Activated T-cell treated with anti-CD3 and anti-CD28 coated beads, Interleukin-2, amount 50 U/mL, for 4 hours (primary cell): ENCODE measurements at regions not wholly inside any gene's neighbourhood (a gene's known extent, or its start where the extent isn't known, plus 50 kb on each side); places are given as distances from the start of the nearest gene placed in this dataset.

ENCODE experiments used
- ATAC-seq, 2 donors: fragments of 200-7000 bp; cut with Tn5 transposase; one replicate each; pipeline ENCODE4 v1.10.0; 2021
- DNase-seq: peaks from one replicate; pipeline ENCODE4 v3.0.0-alpha.2; 2020
- H3K27me3 Mint-ChIP-seq: one replicate; pipeline ENCODE4 v1.8.0; 2021; ENCODE audit warnings: low read depth, mixed read lengths
- H3K36me3 Mint-ChIP-seq: one replicate; pipeline ENCODE4 v1.8.0; 2022; ENCODE audit warnings: mixed read lengths; ENCODE audit not compliant: insufficient read depth
- H3K4me1 Mint-ChIP-seq: one replicate; pipeline ENCODE4 v1.8.0; 2021; ENCODE audit warnings: low read depth, mixed read lengths
- H3K4me3 Mint-ChIP-seq: one replicate; pipeline ENCODE4 v1.8.0; 2021; ENCODE audit warnings: mild to moderate bottlenecking, moderate library complexity, mixed read lengths
- H3K9me3 Mint-ChIP-seq: one replicate; pipeline ENCODE4 v1.8.0; 2021; ENCODE audit warnings: mixed read lengths

GRCh38 chr12:19065223-19065622, 64.3 kb upstream of the PLEKHA5 start:
- Mint-ChIP-seq H3K36me3 (no peaks in the 10 kb centered on the region), H3K27me3 (peaks cover under 1% of the 10 kb centered on the region), H3K4me1 (no peaks in the 10 kb centered on the region), H3K9me3 (peaks cover 5% of the 10 kb centered on the region), H3K4me3 (no peak overlapping the region)
- DNase-seq (no peak), ATAC-seq (no peak)

GRCh38 chr12:19065871-19066270, 63.7 kb upstream of the PLEKHA5 start:
- H3K27me3 Mint-ChIP-seq, result peaks cover 2% of the 10 kb centered on the region
- H3K4me1 Mint-ChIP-seq, result no peaks in the 10 kb centered on the region
- no peak for ATAC-seq

DNA sequence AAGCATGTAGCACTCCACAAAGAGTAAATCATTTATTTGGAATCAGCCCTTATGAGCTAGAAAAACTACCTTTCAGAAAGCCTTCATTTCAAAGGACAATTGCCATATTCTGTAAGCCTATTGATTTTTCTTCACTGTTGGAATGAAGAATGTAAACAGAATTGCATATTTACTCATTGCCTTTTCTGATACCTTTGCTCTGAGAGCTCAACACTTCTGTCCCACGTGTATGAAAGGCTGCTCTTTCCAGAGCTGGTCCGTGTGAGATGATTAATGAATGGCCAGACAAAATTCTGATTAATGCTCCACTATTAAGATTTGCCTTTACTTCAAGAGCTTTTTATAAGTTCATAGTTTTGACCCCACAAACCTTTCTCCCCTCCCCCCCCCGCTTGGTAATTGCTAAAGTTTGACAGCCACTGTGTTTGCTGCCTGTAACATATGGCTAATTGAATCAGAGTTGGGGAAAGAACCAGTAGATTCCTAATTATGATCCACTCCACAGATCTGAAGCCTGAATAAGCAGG, 63.0 kb upstream of the PLEKHA5 start:
- ATAC-seq (no peak), DNase-seq (no peak)
- peaks cover 2% of the 10 kb centered on the region for H3K27me3 Mint-ChIP-seq
- peaks cover 5% of the 10 kb centered on the region for H3K9me3 Mint-ChIP-seq
- H3K36me3 Mint-ChIP-seq, result no peaks in the 10 kb centered on the region
- H3K4me1 Mint-ChIP-seq, result no peaks in the 10 kb centered on the region
- H3K4me3 Mint-ChIP-seq, result no peak overlapping the region

More at GRCh38 chr12:19065871-19066270, 63.7 kb upstream of the PLEKHA5 start:
- Mint-ChIP-seq H3K4me3 (no peak overlapping the region), H3K9me3 (peaks cover 5% of the 10 kb centered on the region), H3K36me3 (no peaks in the 10 kb centered on the region)
- DNase-seq, result no peak

DNA sequence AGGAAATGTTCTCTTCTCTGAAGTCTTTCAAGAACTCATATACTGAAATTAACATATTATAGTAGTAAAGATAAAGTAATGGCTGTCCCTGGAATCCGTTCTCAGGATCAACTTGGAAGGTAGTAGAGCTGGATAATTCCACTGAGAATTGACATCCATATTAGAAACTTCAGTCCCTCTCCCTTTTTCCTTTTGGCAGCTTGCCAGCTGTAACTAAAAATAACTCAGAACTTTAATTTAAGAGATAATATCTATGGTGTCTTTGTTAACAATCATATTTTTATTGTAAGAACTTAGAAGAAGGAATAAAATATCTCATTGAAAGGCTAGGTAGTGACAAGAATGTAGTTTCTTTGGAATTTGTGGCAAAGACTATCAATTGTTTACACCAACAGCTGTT, 61.4 kb upstream of the PLEKHA5 start:
- no peak for DNase-seq
- Mint-ChIP-seq H3K27me3 (peaks cover 2% of the 10 kb centered on the region), H3K36me3 (no peaks in the 10 kb centered on the region), H3K4me1 (no peaks in the 10 kb centered on the region), H3K9me3 (no peaks in the 10 kb centered on the region), H3K4me3 (no peak overlapping the region)
- ATAC-seq, result no peak

GRCh38 chr12:19070341-19070740, 59.2 kb upstream of the PLEKHA5 start:
- Mint-ChIP-seq H3K27me3 (peaks cover 2% of the 10 kb centered on the region), H3K4me3 (no peak overlapping the region), H3K36me3 (no peaks in the 10 kb centered on the region), H3K4me1 (no peaks in the 10 kb centered on the region), H3K9me3 (no peaks in the 10 kb centered on the region)
- no peak for ATAC-seq
- no peak for DNase-seq

DNA sequence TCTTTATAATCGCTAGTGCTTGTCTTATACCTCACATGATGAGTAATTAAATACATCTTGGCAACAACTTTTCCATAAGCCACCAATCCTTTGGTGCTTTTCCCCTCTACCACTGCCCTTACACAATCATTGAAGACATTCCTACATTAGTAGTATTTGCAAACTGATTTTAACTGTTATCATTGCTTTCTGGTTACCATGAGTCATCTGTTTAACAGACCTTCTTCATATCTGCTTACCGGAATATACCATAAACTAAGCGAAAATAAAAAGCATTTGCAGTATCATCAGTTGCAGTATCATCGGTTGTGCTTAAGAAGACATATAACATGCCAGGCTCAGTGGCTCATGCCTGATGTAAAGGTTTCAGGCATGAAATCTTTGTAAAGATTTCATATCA, 54.8 kb upstream of the PLEKHA5 start:
- no peak for DNase-seq
- Mint-ChIP-seq H3K4me3 (no peak overlapping the region), H3K36me3 (no peaks in the 10 kb centered on the region), H3K4me1 (no peaks in the 10 kb centered on the region), H3K9me3 (no peaks in the 10 kb centered on the region), H3K27me3 (peaks cover 2% of the 10 kb centered on the region)
- no peak for ATAC-seq

DNA sequence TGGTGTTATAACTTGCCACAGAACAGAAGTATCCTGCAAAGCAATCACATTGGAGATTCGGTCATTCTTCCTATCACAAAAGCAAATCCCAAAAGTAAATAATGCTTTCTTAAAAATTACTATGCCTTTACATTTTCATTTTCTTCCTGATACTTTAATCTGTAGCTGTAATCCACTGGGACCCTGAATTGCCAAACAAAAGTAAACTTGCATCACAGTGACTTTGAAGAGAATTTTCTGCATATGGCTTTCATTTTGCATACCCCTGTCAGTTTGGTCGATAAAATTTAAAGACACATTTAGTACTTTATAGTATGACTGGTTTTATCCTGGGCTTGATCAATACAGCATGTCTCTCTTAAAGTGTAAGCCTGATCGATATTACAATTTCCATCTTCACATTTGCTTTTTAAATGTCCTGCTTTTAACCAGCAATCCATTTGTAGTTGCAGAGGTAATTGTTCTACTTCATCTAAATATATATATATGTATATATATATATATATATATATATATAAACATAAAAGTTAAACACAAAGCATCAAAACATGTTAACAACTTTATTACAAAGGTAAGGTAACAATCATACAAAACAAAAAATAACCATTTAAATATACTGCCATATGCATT, 53.7 kb upstream of the PLEKHA5 start:
- Mint-ChIP-seq H3K4me1 (no peaks in the 10 kb centered on the region), H3K36me3 (no peaks in the 10 kb centered on the region), H3K9me3 (no peaks in the 10 kb centered on the region), H3K4me3 (no peak overlapping the region), H3K27me3 (no peaks in the 10 kb centered on the region)
- DNase-seq, result no peak
- ATAC-seq, result no peak
